Fibroblast of lung (primary cell): ENCODE measurements at regions not wholly inside any gene's neighbourhood (a gene's known extent, or its start where the extent isn't known, plus 50 kb on each side); places are given as distances from the start of the nearest gene placed in this dataset.

Experiments used
- CTCF ChIP-seq, 2 donors: IDR thresholded peaks in 1 of 2; conservative IDR thresholded peaks in 1 of 2; 1 replicate in 1 of 2; 2 replicates in 1 of 2; pipeline ENCODE4 v1.5.1; 2011 to 2012; ENCODE audit warnings: low read length in 2 of 2, control low read depth in 1 of 2, inconsistent platforms in 1 of 2, low read depth in 1 of 2, mild to moderate bottlenecking in 1 of 2
- EZH2 ChIP-seq: IDR thresholded peaks from 2 replicates; pipeline ENCODE4 v1.5.1; 2012; ENCODE audit warnings: low read length, control low read depth, mild to moderate bottlenecking; ENCODE audit errors: missing control alignments

DNA sequence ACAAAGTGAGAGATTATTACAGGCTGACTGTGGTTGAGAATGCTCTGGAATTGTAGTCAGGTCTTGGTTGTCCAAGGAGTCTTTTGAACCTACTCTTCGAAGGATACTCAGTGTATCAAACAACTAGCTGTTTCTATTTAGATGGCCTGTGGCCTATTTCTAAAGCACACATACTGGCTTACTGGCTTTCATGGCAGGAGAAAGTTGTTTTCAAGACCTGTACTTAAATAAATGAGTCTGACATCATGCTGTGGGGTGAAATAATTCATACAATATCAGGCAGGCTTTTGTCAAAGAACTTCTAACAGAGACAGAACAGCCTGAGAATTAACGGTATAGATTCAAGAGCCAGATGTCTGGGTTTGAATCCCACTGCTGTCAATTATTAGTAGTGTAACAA, 316.7 kb upstream of the SEMA6D start:
- no peak for TF ChIP-seq CTCF (conservative IDR thresholded peaks at IDR 0.05 in 1 of 2, IDR thresholded peaks at IDR 0.05 in 1 of 2; ENCODE audit: low read depth in 1 of 2, low read length in 2 of 2)
- TF ChIP-seq EZH2: no peak
